Choroid plexus epithelial cell (primary cell): ENCODE measurements at regions not wholly inside any gene's neighbourhood (a gene's known extent, or its start where the extent isn't known, plus 50 kb on each side); places are given as distances from the start of the nearest gene placed in this dataset.

Experiments used
- DNase-seq: peaks from one replicate; pipeline ENCODE4 v3.0.0-alpha.2; 2010; ENCODE audit warnings: low read depth
- H3K4me3 ChIP-seq: 2 replicates; pipeline ENCODE4 v1.5.1; 2011; ENCODE audit warnings: low read depth, mild to moderate bottlenecking, control low read depth, low read length, moderate library complexity
- TF ChIP-seq, protein P1 (sequence below): conservative IDR thresholded peaks from 2 replicates; pipeline ENCODE4 v1.5.1; 2011; ENCODE audit warnings: low read depth, mild to moderate bottlenecking, control low read depth, inconsistent platforms, low read length, moderate library complexity

GRCh38 chr18:67081482-67082211 is 434.9 kb downstream of the DSEL start:
- TF ChIP-seq, protein P1, sequence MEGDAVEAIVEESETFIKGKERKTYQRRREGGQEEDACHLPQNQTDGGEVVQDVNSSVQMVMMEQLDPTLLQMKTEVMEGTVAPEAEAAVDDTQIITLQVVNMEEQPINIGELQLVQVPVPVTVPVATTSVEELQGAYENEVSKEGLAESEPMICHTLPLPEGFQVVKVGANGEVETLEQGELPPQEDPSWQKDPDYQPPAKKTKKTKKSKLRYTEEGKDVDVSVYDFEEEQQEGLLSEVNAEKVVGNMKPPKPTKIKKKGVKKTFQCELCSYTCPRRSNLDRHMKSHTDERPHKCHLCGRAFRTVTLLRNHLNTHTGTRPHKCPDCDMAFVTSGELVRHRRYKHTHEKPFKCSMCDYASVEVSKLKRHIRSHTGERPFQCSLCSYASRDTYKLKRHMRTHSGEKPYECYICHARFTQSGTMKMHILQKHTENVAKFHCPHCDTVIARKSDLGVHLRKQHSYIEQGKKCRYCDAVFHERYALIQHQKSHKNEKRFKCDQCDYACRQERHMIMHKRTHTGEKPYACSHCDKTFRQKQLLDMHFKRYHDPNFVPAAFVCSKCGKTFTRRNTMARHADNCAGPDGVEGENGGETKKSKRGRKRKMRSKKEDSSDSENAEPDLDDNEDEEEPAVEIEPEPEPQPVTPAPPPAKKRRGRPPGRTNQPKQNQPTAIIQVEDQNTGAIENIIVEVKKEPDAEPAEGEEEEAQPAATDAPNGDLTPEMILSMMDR = no peak
- DNase-seq = no peak
- H3K4me3 ChIP-seq = no peak overlapping the region

DNA sequence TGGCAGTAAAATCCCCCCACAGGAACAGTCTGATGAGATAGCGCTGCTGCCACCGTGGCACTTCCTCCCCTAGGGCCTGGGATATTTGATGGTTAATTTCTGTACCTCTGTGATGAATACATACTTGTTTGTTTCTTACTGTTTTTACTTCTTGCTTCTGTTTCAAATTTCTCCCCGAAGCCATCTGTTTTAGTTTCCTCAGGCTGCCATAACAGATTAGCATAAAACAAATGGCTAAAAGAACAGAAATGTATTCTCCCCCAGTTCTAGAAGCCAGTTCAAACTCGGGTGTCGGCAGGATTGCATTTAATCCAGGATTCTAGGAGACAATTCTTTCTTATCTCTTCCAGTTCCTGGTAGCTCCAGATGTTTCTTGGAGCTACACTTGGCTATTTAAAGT is 435.9 kb downstream of the DSEL start:
- H3K4me3 ChIP-seq = no peak overlapping the region
- no peak for DNase-seq
- TF ChIP-seq, protein P1 = no peak

- TF ChIP-seq, protein P1 = no peak
- H3K4me3 ChIP-seq = no peak overlapping the region
- DNase-seq = no peak
Measured at GRCh38 chr18:67074309-67074708, 442.2 kb downstream of the DSEL start.

- no peak for DNase-seq
- TF ChIP-seq, protein P1 = no peak
- H3K4me3 ChIP-seq = no peak overlapping the region
Measured at GRCh38 chr18:67072791-67073190, 443.7 kb downstream of the DSEL start.

- no peak overlapping the region for H3K4me3 ChIP-seq
- DNase-seq = no peak
- TF ChIP-seq, protein P1 = no peak
Measured at GRCh38 chr18:67068608-67069007, 447.9 kb downstream of the DSEL start.

DNA sequence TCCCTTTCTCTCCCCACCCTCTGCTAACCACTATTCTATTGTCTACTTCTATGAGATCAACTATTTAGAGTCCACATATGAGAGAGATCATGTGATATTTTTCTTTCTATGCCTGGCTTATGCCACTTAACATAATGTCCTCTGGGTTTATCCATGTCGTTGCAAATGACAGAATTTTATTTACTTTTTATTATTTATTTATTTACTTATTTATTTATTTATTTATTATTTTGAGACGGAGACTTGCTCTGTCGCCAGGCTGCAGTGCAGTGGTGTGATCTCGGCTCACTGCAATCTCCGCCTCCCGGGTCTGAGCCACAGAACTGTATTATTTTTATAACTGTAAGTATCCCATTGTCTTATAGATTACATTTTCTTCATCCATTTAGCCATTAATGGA is 443.4 kb upstream of the CDH19 start:
- DNase-seq = no peak
- TF ChIP-seq, protein P1 = no peak
- H3K4me3 ChIP-seq = no peak overlapping the region

DNA sequence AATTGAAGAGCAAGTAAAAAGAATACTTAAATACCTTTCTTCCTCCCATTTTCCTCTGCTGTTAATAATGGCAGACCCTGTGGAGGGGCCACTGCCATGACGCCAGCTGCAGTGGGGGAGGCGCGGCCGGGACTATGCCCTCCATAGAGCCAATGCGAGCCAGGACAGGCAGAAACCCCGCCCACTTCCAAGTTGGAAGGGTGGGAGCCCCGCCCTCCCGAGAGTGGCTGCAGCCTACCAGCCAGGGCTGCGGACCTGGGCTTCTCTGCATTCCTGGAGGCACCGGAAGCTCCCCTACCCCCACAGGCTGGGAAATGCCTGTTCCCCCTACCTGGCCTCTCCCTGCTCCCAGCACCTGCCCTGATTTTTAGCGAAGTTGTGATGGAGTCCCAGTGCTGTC is 439.4 kb upstream of the CDH19 start:
- TF ChIP-seq, protein P1 = no peak
- H3K4me3 ChIP-seq = no peak overlapping the region
- DNase-seq = no peak
